ENCODE measurements at regions not wholly inside any gene's neighbourhood (a gene's known extent, or its start where the extent isn't known, plus 50 kb on each side); places are given as distances from the start of the nearest gene placed in this dataset.

DNA sequence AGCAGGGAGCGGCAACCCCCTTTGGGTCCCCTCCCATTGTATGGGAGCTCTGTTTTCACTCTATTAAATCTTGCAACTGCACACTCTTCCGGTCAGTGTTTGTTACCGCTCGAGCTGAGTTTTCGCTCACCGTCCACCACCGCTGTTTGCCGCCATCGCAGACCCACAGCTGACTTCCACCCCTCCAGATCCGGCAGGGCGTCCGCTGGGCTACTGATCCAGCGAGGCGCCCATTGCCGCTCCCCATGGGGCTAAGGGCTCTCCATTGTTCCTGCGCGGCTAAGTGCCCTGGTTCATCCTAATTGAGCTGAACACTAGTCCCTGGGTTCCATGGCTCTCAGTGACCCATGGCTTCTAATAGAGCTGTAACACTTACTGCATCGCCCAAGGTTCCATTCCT lies 115.6 kb upstream of the AUTS2 start:
- H4K20me1 ChIP-seq (ENCODE audit: control insufficient read depth, extremely low read depth, insufficient read depth, low read length) = no peaks in the 10 kb centered on the region
- no peak for DNase-seq (ENCODE audit: low read depth in 2 of 2)
- no peak overlapping the region for H3K4me3 ChIP-seq (replicated peaks in 1 of 4; ENCODE audit: control extremely low read depth in 1 of 4, insufficient read depth in 1 of 4, low read depth in 3 of 4, low read length in 4 of 4)
- H3K79me2 ChIP-seq (ENCODE audit: control insufficient read depth, insufficient read depth, low read length) = no peaks in the 10 kb centered on the region
- H3K27ac ChIP-seq (ENCODE audit: insufficient read depth, low read length) = no peak overlapping the region
- H3K27me3 ChIP-seq (ENCODE audit: control insufficient read depth, insufficient read depth, low read length) = no peaks in the 10 kb centered on the region
- H2AFZ ChIP-seq (ENCODE audit: low read length) = no peak overlapping the region
- TF ChIP-seq CTCF (conservative IDR thresholded peaks at IDR 0.05 in 1 of 2, IDR thresholded peaks at IDR 0.05 in 1 of 2; ENCODE audit: low read depth in 1 of 2, low read length in 2 of 2) (no peak), EZH2 (IDR thresholded peaks at IDR 0.05; ENCODE audit: low read length, missing control alignments) (no peak)
- no peaks in the 10 kb centered on the region for H3K9me3 ChIP-seq (ENCODE audit: control insufficient read depth, insufficient read depth, low read depth, low read length)
- no peak overlapping the region for H3K4me2 ChIP-seq (ENCODE audit: extremely low read depth, insufficient read depth, low read length)
- no peaks in the 10 kb centered on the region for H3K4me1 ChIP-seq (ENCODE audit: control insufficient read depth, extremely low read depth, insufficient read depth, low read length)
- H3K36me3 ChIP-seq (ENCODE audit: control insufficient read depth, insufficient read depth, low read length) = no peaks in the 10 kb centered on the region
- H3K9ac ChIP-seq (ENCODE audit: insufficient read depth, low read length) = no peak overlapping the region

DNA sequence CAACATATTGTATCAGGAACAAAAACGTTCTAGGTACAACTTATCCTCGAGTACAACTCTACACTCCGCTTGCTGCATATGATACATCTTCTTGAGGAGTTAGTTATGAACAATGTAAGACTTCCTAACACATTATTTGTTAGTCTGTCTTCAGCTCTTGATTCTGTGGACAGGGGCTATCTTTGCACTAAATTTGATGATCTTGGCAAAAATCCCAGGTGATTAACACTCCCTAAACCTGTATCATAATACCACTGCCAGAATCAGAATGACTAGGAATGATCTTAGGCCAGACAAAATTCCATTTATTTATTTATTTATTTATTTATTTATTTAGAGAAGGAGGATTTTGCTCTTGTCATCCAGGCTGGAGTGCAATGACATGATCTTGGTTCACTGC lies 108.7 kb upstream of the AUTS2 start:
- H3K27me3 ChIP-seq (ENCODE audit: control insufficient read depth, insufficient read depth, low read length) = no peaks in the 10 kb centered on the region
- H3K4me3 ChIP-seq (replicated peaks in 1 of 4; ENCODE audit: control extremely low read depth in 1 of 4, insufficient read depth in 1 of 4, low read depth in 3 of 4, low read length in 4 of 4) = no peak overlapping the region
- no peaks in the 10 kb centered on the region for H3K4me1 ChIP-seq (ENCODE audit: control insufficient read depth, extremely low read depth, insufficient read depth, low read length)
- H3K79me2 ChIP-seq (ENCODE audit: control insufficient read depth, insufficient read depth, low read length) = no peaks in the 10 kb centered on the region
- no peaks in the 10 kb centered on the region for H3K36me3 ChIP-seq (ENCODE audit: control insufficient read depth, insufficient read depth, low read length)
- H3K27ac ChIP-seq (ENCODE audit: insufficient read depth, low read length) = no peak overlapping the region
- H2AFZ ChIP-seq (ENCODE audit: low read length) = no peak overlapping the region
- TF ChIP-seq EZH2 (IDR thresholded peaks at IDR 0.05; ENCODE audit: low read length, missing control alignments) (no peak), CTCF (conservative IDR thresholded peaks at IDR 0.05 in 1 of 2, IDR thresholded peaks at IDR 0.05 in 1 of 2; ENCODE audit: low read depth in 1 of 2, low read length in 2 of 2) (no peak)
- no peak overlapping the region for H3K9ac ChIP-seq (ENCODE audit: insufficient read depth, low read length)
- no peak for DNase-seq (ENCODE audit: low read depth in 2 of 2)
- H3K9me3 ChIP-seq (ENCODE audit: control insufficient read depth, insufficient read depth, low read depth, low read length) = no peaks in the 10 kb centered on the region
- no peak overlapping the region for H3K4me2 ChIP-seq (ENCODE audit: extremely low read depth, insufficient read depth, low read length)
- no peaks in the 10 kb centered on the region for H4K20me1 ChIP-seq (ENCODE audit: control insufficient read depth, extremely low read depth, insufficient read depth, low read length)

DNA sequence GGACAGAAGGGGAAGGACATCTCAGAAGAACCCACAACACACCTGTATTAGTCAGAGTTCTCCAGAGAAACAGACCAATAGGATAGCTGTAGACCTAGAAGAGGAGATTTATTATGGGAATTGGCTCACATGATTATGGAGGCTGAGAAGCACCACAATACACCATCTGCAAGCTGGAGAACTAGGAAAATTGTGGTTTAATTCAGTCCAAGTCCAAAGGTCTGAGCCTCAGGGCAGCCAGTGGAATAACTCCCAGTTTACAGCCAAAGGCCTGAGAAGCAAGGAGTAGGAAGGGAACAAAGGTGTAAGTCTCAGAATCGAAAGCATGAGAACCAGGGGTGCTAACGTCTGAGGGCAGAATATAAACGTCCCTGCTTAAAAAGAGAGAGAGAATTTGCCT lies 99.6 kb upstream of the AUTS2 start:
- Histone ChIP-seq H3K4me1 (ENCODE audit: control insufficient read depth, extremely low read depth, insufficient read depth, low read length) (no peaks in the 10 kb centered on the region), H3K9ac (ENCODE audit: insufficient read depth, low read length) (no peak overlapping the region), H2AFZ (ENCODE audit: low read length) (no peak overlapping the region), H3K79me2 (ENCODE audit: control insufficient read depth, insufficient read depth, low read length) (no peaks in the 10 kb centered on the region), H3K36me3 (ENCODE audit: control insufficient read depth, insufficient read depth, low read length) (no peaks in the 10 kb centered on the region), H3K27me3 (ENCODE audit: control insufficient read depth, insufficient read depth, low read length) (no peaks in the 10 kb centered on the region), H3K9me3 (ENCODE audit: control insufficient read depth, insufficient read depth, low read depth, low read length) (no peaks in the 10 kb centered on the region), H3K4me2 (ENCODE audit: extremely low read depth, insufficient read depth, low read length) (no peak overlapping the region), H4K20me1 (ENCODE audit: control insufficient read depth, extremely low read depth, insufficient read depth, low read length) (no peaks in the 10 kb centered on the region), H3K27ac (ENCODE audit: insufficient read depth, low read length) (no peak overlapping the region), H3K4me3 (replicated peaks in 1 of 4; ENCODE audit: control extremely low read depth in 1 of 4, insufficient read depth in 1 of 4, low read depth in 3 of 4, low read length in 4 of 4) (no peak overlapping the region)
- DNase-seq (ENCODE audit: low read depth in 2 of 2) = no peak
- TF ChIP-seq EZH2 (IDR thresholded peaks at IDR 0.05; ENCODE audit: low read length, missing control alignments) (no peak), CTCF (conservative IDR thresholded peaks at IDR 0.05 in 1 of 2, IDR thresholded peaks at IDR 0.05 in 1 of 2; ENCODE audit: low read depth in 1 of 2, low read length in 2 of 2) (no peak)

All from fibroblast of lung (primary cell).